Fibroblast of villous mesenchyme (primary cell): ENCODE measurements at regions not wholly inside any gene's neighbourhood (a gene's known extent, or its start where the extent isn't known, plus 50 kb on each side); places are given as distances from the start of the nearest gene placed in this dataset.

Experiments used
- DNase-seq: peaks from one replicate; pipeline ENCODE4 v3.0.0-alpha.2; 2010; ENCODE audit warnings: low read depth
- H3K4me3 ChIP-seq: 2 replicates; pipeline ENCODE4 v1.5.1; 2011; ENCODE audit warnings: low read depth, mild to moderate bottlenecking, low read length
- TF ChIP-seq, protein P1 (sequence below): IDR thresholded peaks from 2 replicates; pipeline ENCODE4 v1.5.1; 2012; ENCODE audit warnings: low read depth, mild to moderate bottlenecking, low read length; ENCODE audit not compliant: insufficient read depth

DNA sequence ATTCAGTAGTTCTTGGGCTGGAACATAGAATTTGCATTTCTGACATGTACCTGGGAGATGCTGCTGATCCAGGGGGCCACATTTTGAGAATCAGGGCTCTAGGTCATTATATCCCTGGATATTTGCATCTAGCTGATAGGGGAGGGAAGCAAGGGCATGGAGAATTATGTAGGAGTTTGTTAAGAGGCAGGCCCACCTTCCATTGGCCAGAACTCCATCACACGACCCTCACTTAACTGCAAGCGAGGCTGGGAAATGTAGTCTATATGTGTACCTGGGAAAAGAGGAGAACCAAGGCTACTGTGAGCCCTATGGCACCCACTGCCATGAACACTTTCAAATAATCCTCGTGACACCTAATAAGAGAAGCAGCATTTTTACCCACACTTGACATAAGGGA lies 657.6 kb downstream of the MED13L start:
- DNase-seq, result no peak
- TF ChIP-seq, protein P1, sequence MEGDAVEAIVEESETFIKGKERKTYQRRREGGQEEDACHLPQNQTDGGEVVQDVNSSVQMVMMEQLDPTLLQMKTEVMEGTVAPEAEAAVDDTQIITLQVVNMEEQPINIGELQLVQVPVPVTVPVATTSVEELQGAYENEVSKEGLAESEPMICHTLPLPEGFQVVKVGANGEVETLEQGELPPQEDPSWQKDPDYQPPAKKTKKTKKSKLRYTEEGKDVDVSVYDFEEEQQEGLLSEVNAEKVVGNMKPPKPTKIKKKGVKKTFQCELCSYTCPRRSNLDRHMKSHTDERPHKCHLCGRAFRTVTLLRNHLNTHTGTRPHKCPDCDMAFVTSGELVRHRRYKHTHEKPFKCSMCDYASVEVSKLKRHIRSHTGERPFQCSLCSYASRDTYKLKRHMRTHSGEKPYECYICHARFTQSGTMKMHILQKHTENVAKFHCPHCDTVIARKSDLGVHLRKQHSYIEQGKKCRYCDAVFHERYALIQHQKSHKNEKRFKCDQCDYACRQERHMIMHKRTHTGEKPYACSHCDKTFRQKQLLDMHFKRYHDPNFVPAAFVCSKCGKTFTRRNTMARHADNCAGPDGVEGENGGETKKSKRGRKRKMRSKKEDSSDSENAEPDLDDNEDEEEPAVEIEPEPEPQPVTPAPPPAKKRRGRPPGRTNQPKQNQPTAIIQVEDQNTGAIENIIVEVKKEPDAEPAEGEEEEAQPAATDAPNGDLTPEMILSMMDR, result no peak
- H3K4me3 ChIP-seq, result no peak overlapping the region

DNA sequence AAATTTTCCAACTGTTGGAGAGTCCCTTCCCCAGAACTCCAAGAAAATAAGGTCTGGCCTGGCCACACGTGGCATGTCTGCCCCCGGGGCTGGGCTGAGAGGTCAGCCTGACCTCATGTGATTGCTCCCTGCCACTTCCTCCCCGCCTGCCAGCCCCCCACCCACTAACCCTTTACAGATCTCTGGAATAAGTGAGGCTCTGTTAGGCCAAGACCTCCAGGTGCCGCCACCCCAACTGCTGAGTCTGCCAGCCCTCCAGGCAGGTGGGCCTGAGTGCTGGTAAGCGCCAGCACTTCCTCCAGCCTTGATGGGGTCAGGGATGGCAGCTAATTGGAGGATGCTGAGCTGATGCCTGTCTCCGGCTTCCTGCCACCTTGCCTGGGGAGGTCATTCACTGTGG lies 658.4 kb downstream of the MED13L start:
- DNase-seq, result no peak
- H3K4me3 ChIP-seq, result no peak overlapping the region
- TF ChIP-seq, protein P1, result no peak

DNA sequence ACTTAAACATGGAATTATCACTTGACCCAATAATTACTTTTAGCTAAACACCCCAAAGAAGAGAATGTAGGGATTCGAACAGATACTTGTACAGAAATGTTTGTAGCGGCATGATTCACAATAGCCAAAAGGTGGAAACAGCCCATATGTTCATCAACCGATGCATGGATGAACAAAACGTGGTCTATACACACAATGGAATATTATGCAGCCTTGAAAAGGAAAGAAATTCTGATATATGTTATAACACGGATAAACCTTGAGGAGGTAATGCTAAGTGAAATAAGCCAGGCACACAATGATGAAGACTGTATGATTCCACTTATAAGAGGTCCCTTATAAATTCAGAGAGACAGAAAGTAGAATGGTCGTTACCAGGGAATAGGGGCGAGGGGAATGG lies 659.4 kb downstream of the MED13L start:
- DNase-seq, result no peak
- TF ChIP-seq, protein P1, result no peak
- no peak overlapping the region for H3K4me3 ChIP-seq

DNA sequence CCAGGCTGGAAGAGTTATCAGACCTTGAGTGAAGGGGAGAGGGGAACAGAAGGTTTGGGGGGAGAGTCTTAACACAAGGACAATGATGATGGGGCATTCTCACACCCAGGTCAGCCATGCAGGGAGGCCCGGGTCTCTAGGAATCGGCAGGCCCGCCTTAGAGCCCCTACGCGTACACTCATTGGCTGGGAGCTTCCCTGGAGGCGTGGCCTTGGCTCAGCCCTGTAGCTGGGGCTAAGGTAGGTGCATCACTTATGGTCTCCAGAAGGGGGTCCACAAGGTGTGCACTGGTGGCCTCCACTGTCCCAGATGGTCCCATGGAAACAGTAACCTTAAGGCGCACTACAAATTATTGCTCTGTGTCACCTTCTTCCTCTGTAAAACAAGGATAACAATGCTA lies 660.1 kb downstream of the MED13L start:
- DNase-seq, result no peak
- TF ChIP-seq, protein P1, result no peak
- no peak overlapping the region for H3K4me3 ChIP-seq

DNA sequence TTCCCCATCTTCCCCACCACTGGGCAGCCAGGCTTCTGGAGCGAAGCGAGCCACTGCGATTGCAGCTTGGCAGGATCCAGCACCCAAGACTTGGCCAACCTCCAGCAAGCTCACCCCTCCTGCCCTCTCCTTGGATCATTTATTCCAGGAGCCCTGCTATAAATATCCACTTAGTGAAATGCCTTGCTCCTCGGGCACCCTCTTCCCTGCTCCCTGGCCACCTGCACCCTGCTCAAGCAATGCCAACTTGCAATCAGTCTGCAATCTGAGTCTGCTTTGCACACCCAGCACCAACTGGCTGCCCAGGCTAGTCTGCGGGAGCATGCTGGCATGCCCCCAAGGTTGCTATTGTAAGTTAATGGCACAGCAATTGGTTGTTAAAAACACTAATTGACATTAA lies 666.0 kb downstream of the MED13L start:
- TF ChIP-seq, protein P1, result no peak
- no peak for DNase-seq
- no peak overlapping the region for H3K4me3 ChIP-seq

DNA sequence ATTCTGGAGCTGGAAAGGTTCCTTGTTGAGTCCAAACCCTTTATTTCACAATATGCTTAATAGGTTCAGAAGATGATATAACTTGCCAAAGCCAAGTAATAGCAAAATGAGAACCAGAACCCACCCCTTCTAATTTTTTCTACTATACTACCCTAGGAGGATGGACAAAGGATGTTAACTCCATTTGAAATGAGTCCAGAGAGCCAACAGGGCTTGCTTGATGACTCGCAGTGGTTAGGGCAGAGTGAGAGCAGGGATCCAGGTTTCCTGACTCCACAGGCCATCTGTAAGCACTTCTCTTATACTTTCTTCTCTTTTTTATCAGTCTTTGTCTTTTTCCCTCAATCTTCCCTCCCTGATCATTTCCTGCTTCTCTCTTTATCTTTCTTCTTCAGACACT lies 668.1 kb downstream of the MED13L start:
- H3K4me3 ChIP-seq, result no peak overlapping the region
- TF ChIP-seq, protein P1, result no peak
- no peak for DNase-seq

DNA sequence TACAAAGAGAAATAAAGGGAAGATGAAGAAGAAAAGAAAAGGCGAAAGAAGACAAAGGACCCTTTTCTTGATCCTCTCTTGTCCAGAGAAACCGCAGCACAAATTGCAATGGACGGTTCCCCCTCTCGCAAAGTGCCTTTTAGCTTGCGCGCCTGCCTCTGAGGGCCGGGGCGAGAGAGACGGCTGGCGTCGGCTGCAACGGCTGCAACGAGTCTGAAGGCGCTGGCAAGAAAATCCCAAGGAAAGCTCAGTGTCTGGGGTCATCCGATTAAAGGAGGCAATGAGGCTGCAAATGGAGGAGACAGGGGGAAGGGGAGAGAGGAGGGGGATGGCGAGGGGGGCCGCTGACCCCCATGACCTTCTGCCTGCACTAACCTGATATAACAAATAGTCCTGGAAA lies 671.5 kb downstream of the MED13L start:
- TF ChIP-seq, protein P1, result no peak
- no peak for DNase-seq
- no peak overlapping the region for H3K4me3 ChIP-seq
